ENCODE measurements at regions not wholly inside any gene's neighbourhood (a gene's known extent, or its start where the extent isn't known, plus 50 kb on each side); places are given as distances from the start of the nearest gene placed in this dataset.

- H3K4me3 ChIP-seq (ENCODE audit: low read length in 2 of 2) = no peak overlapping the region
- no peaks in the 10 kb centered on the region for H3K27me3 ChIP-seq (ENCODE audit: control insufficient read depth in 1 of 2, insufficient read depth in 2 of 2, low read length in 1 of 2)
- intact Hi-C loops (cut with DNase I) = loop anchor here in 1 of 2 donors (5.0 kb wide), 1 partner anchor 238 kb away; the partner anchor contains the start of gene AR
- DNase-seq = peak; percentile 86 to 93
- H3K36me3 ChIP-seq (ENCODE audit: control insufficient read depth in 1 of 2, insufficient read depth in 2 of 2, low read length in 1 of 2) = no peaks in the 10 kb centered on the region
- H3K4me1 ChIP-seq (ENCODE audit: control insufficient read depth in 1 of 2, insufficient read depth in 2 of 2, low read length in 2 of 2) = no peaks in the 10 kb centered on the region
- ATAC-seq (ENCODE audit: low FRiP score) = peak; percentile 86
- 1 to 2% methylated on average over 2 of the region's 2 CpGs for WGBS, 2 donors
- no peaks in the 10 kb centered on the region for H3K9me3 ChIP-seq (ENCODE audit: control insufficient read depth, low read length)
- H3K27ac ChIP-seq (ENCODE audit: low read depth in 1 of 2, low read length in 2 of 2) = peak overlapping the region; percentile 49 to 67
Observed at GRCh38 chrX:67780694-67781109, 236.9 kb downstream of the AR start.

GRCh38 chrX:67781132-67781531 lies 237.3 kb downstream of the AR start:
- no peak overlapping the region for H3K4me3 ChIP-seq (ENCODE audit: low read length in 2 of 2)
- DNase-seq = no peak
- H3K9me3 ChIP-seq (ENCODE audit: control insufficient read depth, low read length) = no peaks in the 10 kb centered on the region
- H3K27me3 ChIP-seq (ENCODE audit: control insufficient read depth in 1 of 2, insufficient read depth in 2 of 2, low read length in 1 of 2) = no peaks in the 10 kb centered on the region
- no peaks in the 10 kb centered on the region for H3K4me1 ChIP-seq (ENCODE audit: control insufficient read depth in 1 of 2, insufficient read depth in 2 of 2, low read length in 2 of 2)
- intact Hi-C loops (cut with DNase I) = loop anchor here in 1 of 2 donors (5.0 kb wide), 1 partner anchor 239 kb away; the partner anchor contains the start of gene AR
- 7 to 36% methylated on average over 3 of the region's 3 CpGs for WGBS, 2 donors
- peak; percentile 60 for ATAC-seq (ENCODE audit: low FRiP score)
- H3K27ac ChIP-seq (ENCODE audit: low read depth in 1 of 2, low read length in 2 of 2) = peak overlapping the region in 1 of 2 donors; percentile 67
- no peaks in the 10 kb centered on the region for H3K36me3 ChIP-seq (ENCODE audit: control insufficient read depth in 1 of 2, insufficient read depth in 2 of 2, low read length in 1 of 2)

GRCh38 chrX:67784712-67785111 lies 240.9 kb downstream of the AR start:
- Histone ChIP-seq H3K4me3 (ENCODE audit: low read length in 2 of 2) (no peak overlapping the region), H3K9me3 (ENCODE audit: control insufficient read depth, low read length) (no peaks in the 10 kb centered on the region), H3K4me1 (ENCODE audit: control insufficient read depth in 1 of 2, insufficient read depth in 2 of 2, low read length in 2 of 2) (no peaks in the 10 kb centered on the region), H3K36me3 (ENCODE audit: control insufficient read depth in 1 of 2, insufficient read depth in 2 of 2, low read length in 1 of 2) (no peaks in the 10 kb centered on the region), H3K27me3 (ENCODE audit: control insufficient read depth in 1 of 2, insufficient read depth in 2 of 2, low read length in 1 of 2) (no peaks in the 10 kb centered on the region), H3K27ac (ENCODE audit: low read depth in 1 of 2, low read length in 2 of 2) (no peak overlapping the region)
- ATAC-seq (ENCODE audit: low FRiP score) (no peak), DNase-seq (no peak)
- intact Hi-C loops (cut with DNase I) = loop anchor here in 1 of 2 donors (5.0 kb wide), 1 partner anchor 242 kb away; the partner anchor contains the start of gene AR
- WGBS, 2 donors = 51 to 58% methylated on average over 2 of the region's 2 CpGs

DNA sequence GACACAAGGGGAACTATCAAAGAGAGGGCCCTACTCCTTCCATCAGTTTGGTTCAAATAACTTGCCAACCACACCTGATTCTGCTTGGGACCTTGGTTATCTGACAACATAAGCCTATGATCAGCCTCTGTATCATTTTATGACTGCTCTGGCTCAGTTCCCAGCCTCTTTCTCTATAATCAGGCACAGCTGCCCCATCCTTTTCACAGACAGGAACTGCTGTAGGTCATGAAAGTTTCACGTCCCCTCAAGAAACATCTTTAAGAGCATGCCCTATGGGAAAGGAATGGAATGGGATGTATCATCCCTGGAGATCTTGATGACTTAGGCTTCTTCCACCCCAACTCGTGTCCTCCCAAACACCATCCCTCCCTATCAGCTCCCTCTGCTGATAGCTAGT lies 243.4 kb downstream of the AR start:
- intact Hi-C loops (cut with DNase I) = no loop called here
- ATAC-seq (ENCODE audit: low FRiP score) (no peak), DNase-seq (no peak)
- Histone ChIP-seq H3K36me3 (ENCODE audit: control insufficient read depth in 1 of 2, insufficient read depth in 2 of 2, low read length in 1 of 2) (no peaks in the 10 kb centered on the region), H3K27ac (ENCODE audit: low read depth in 1 of 2, low read length in 2 of 2) (no peak overlapping the region), H3K4me3 (ENCODE audit: low read length in 2 of 2) (no peak overlapping the region), H3K27me3 (ENCODE audit: control insufficient read depth in 1 of 2, insufficient read depth in 2 of 2, low read length in 1 of 2) (no peaks in the 10 kb centered on the region), H3K4me1 (ENCODE audit: control insufficient read depth in 1 of 2, insufficient read depth in 2 of 2, low read length in 2 of 2) (no peaks in the 10 kb centered on the region), H3K9me3 (ENCODE audit: control insufficient read depth, low read length) (no peaks in the 10 kb centered on the region)
- WGBS, 2 donors = 57 to 80% methylated on average over 2 of the region's 2 CpGs

DNA sequence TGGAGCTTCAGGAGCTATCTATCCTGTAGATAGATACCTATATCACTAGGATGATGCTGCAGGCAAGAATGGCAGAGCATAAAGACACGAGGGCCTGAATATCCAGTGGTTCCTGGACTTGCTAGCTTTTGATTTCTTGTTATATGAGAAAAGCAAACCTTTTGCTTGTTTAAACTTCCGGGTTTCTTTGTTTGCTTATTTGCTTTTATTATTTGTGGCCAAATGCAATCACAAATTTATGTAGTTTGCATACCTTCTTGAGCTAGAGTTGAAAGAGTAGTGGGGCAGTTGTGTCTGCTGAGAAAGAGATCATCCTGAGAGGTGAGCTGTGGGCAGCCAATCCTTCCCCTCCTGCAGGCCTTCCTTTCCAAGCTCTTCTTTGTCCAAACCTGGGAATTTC lies 245.7 kb downstream of the AR start:
- no peak overlapping the region for H3K27ac ChIP-seq (ENCODE audit: low read depth in 1 of 2, low read length in 2 of 2)
- intact Hi-C loops (cut with DNase I) = no loop called here
- DNase-seq (no peak), ATAC-seq (ENCODE audit: low FRiP score) (no peak)
- no peak overlapping the region for H3K4me3 ChIP-seq (ENCODE audit: low read length in 2 of 2)
- H3K4me1 ChIP-seq (ENCODE audit: control insufficient read depth in 1 of 2, insufficient read depth in 2 of 2, low read length in 2 of 2) = no peaks in the 10 kb centered on the region
- H3K36me3 ChIP-seq (ENCODE audit: control insufficient read depth in 1 of 2, insufficient read depth in 2 of 2, low read length in 1 of 2) = no peaks in the 10 kb centered on the region
- H3K27me3 ChIP-seq (ENCODE audit: control insufficient read depth in 1 of 2, insufficient read depth in 2 of 2, low read length in 1 of 2) = no peaks in the 10 kb centered on the region
- WGBS, 2 donors = 55 to 77% methylated on average over 2 of the region's 2 CpGs
- H3K9me3 ChIP-seq (ENCODE audit: control insufficient read depth, low read length) = no peaks in the 10 kb centered on the region

Data from aorta (tissue), 5 donors.